ENCODE measurements at regions not wholly inside any gene's neighbourhood (a gene's known extent, or its start where the extent isn't known, plus 50 kb on each side); places are given as distances from the start of the nearest gene placed in this dataset.

GRCh38 chr5:159752622-159753275, 163.5 kb upstream of the ADRA1B start:
- no peaks in the 10 kb centered on the region for H3K9me3 ChIP-seq
- H3K4me1 ChIP-seq = no peaks in the 10 kb centered on the region
- no peaks in the 10 kb centered on the region for H3K27me3 ChIP-seq
- no peak overlapping the region for H3K4me3 ChIP-seq
- H3K36me3 ChIP-seq = no peaks in the 10 kb centered on the region
- no peak for DNase-seq
- H3K27ac ChIP-seq = no peak overlapping the region
- TF ChIP-seq POLR2A (IDR thresholded peaks at IDR 0.05) (no peak), CTCF (IDR thresholded peaks at IDR 0.05) (no peak)

GRCh38 chr5:159758189-159758588, 158.1 kb upstream of the ADRA1B start:
- Histone ChIP-seq H3K9me3 (no peaks in the 10 kb centered on the region), H3K36me3 (no peaks in the 10 kb centered on the region), H3K27ac (no peak overlapping the region), H3K27me3 (no peaks in the 10 kb centered on the region), H3K4me1 (no peaks in the 10 kb centered on the region), H3K4me3 (no peak overlapping the region)
- no peak for TF ChIP-seq CTCF (IDR thresholded peaks at IDR 0.05)
- TF ChIP-seq POLR2A (IDR thresholded peaks at IDR 0.05) = no peak
- DNase-seq = no peak

GRCh38 chr5:159759791-159760290, 156.4 kb upstream of the ADRA1B start:
- no peak for TF ChIP-seq CTCF (IDR thresholded peaks at IDR 0.05)
- H3K36me3 ChIP-seq = no peaks in the 10 kb centered on the region
- no peak overlapping the region for H3K4me3 ChIP-seq
- H3K4me1 ChIP-seq = no peaks in the 10 kb centered on the region
- H3K27me3 ChIP-seq = no peaks in the 10 kb centered on the region
- DNase-seq = no peak
- no peaks in the 10 kb centered on the region for H3K9me3 ChIP-seq
- no peak overlapping the region for H3K27ac ChIP-seq

GRCh38 chr5:159762921-159763320, 153.4 kb upstream of the ADRA1B start:
- H3K4me3 ChIP-seq = no peak overlapping the region
- no peaks in the 10 kb centered on the region for H3K9me3 ChIP-seq
- H3K27ac ChIP-seq = no peak overlapping the region
- no peak for DNase-seq
- no peaks in the 10 kb centered on the region for H3K27me3 ChIP-seq
- H3K36me3 ChIP-seq = no peaks in the 10 kb centered on the region
- no peak for TF ChIP-seq POLR2A (IDR thresholded peaks at IDR 0.05)
- TF ChIP-seq CTCF (IDR thresholded peaks at IDR 0.05) = no peak
- no peaks in the 10 kb centered on the region for H3K4me1 ChIP-seq

- Histone ChIP-seq H3K27me3 (no peaks in the 10 kb centered on the region), H3K27ac (no peak overlapping the region), H3K4me1 (no peaks in the 10 kb centered on the region), H3K36me3 (no peaks in the 10 kb centered on the region), H3K4me3 (no peak overlapping the region), H3K9me3 (no peaks in the 10 kb centered on the region)
- TF ChIP-seq CTCF (IDR thresholded peaks at IDR 0.05) = no peak
- no peak for TF ChIP-seq POLR2A (IDR thresholded peaks at IDR 0.05)
- DNase-seq = no peak
These were observed 152.7 kb upstream of the ADRA1B start for GRCh38 chr5:159763562-159763961.
